ENCODE measurements at regions not wholly inside any gene's neighbourhood (a gene's known extent, or its start where the extent isn't known, plus 50 kb on each side); places are given as distances from the start of the nearest gene placed in this dataset.

GRCh38 chr19:30132343-30133075 lies 190.5 kb downstream of the URI1 start:
- peaks cover 0 to 4% (median 0%) of the 10 kb centered on the region in 3 donors for H3K27me3 ChIP-seq (ENCODE audit: control insufficient read depth in 3 of 3, insufficient read depth in 3 of 3, low read length in 2 of 3)
- no peak overlapping the region for H3K4me3 ChIP-seq
- DNase-seq (no peak), ATAC-seq (ENCODE audit: insufficient read depth, low FRiP score) (no peak)
- no peak for TF ChIP-seq CTCF (IDR thresholded peaks at IDR 0.05; ENCODE audit: control extremely low read depth, extremely low read depth)
- no peak overlapping the region for H3K9ac ChIP-seq (ENCODE audit: insufficient read depth in 1 of 2, low read length in 2 of 2)
- no peak overlapping the region for H3K27ac ChIP-seq (ENCODE audit: low read depth in 1 of 2, low read length in 1 of 2)
- H3K36me3 ChIP-seq (ENCODE audit: control insufficient read depth in 4 of 4, insufficient read depth in 4 of 4, low read length in 4 of 4): no peaks in the 10 kb centered on the region
- no peaks in the 10 kb centered on the region for H3K4me1 ChIP-seq (ENCODE audit: control insufficient read depth in 5 of 5, insufficient read depth in 5 of 5, low read length in 5 of 5)
- H3K9me3 ChIP-seq (ENCODE audit: control insufficient read depth in 4 of 4, insufficient read depth in 3 of 4, low read length in 3 of 4): peaks cover 0 to 2% (median 0%) of the 10 kb centered on the region in 4 donors
- 90 to 94% methylated on average over 16 of the region's 16 CpGs for WGBS, 2 donors

GRCh38 chr19:30133803-30134202 lies 191.8 kb downstream of the URI1 start:
- ATAC-seq (ENCODE audit: insufficient read depth, low FRiP score) (no peak), DNase-seq (no peak)
- H3K27me3 ChIP-seq (ENCODE audit: control insufficient read depth in 3 of 3, insufficient read depth in 3 of 3, low read length in 2 of 3): peaks cover 0 to 4% (median 0%) of the 10 kb centered on the region in 3 donors
- H3K36me3 ChIP-seq (ENCODE audit: control insufficient read depth in 4 of 4, insufficient read depth in 4 of 4, low read length in 4 of 4): no peaks in the 10 kb centered on the region
- peaks cover 0 to 2% (median 0%) of the 10 kb centered on the region in 4 donors for H3K9me3 ChIP-seq (ENCODE audit: control insufficient read depth in 4 of 4, insufficient read depth in 3 of 4, low read length in 3 of 4)
- WGBS, 2 donors: 85 to 89% methylated on average over 2 of the region's 2 CpGs
- TF ChIP-seq CTCF (IDR thresholded peaks at IDR 0.05; ENCODE audit: control extremely low read depth, extremely low read depth): no peak
- H3K4me3 ChIP-seq: no peak overlapping the region
- no peaks in the 10 kb centered on the region for H3K4me1 ChIP-seq (ENCODE audit: control insufficient read depth in 5 of 5, insufficient read depth in 5 of 5, low read length in 5 of 5)
- no peak overlapping the region for H3K9ac ChIP-seq (ENCODE audit: insufficient read depth in 1 of 2, low read length in 2 of 2)
- H3K27ac ChIP-seq (ENCODE audit: low read depth in 1 of 2, low read length in 1 of 2): no peak overlapping the region

- Histone ChIP-seq H3K4me1 (ENCODE audit: control insufficient read depth in 5 of 5, insufficient read depth in 5 of 5, low read length in 5 of 5) (no peaks in the 10 kb centered on the region), H3K27me3 (ENCODE audit: control insufficient read depth in 3 of 3, insufficient read depth in 3 of 3, low read length in 2 of 3) (peaks cover 0 to 4% (median 0%) of the 10 kb centered on the region in 3 donors), H3K4me3 (no peak overlapping the region), H3K36me3 (ENCODE audit: control insufficient read depth in 4 of 4, insufficient read depth in 4 of 4, low read length in 4 of 4) (no peaks in the 10 kb centered on the region), H3K27ac (ENCODE audit: low read depth in 1 of 2, low read length in 1 of 2) (no peak overlapping the region), H3K9me3 (ENCODE audit: control insufficient read depth in 4 of 4, insufficient read depth in 3 of 4, low read length in 3 of 4) (peaks cover 0 to under 1% (median 0%) of the 10 kb centered on the region in 4 donors), H3K9ac (ENCODE audit: insufficient read depth in 1 of 2, low read length in 2 of 2) (no peak overlapping the region)
- no peak for ATAC-seq (ENCODE audit: insufficient read depth, low FRiP score)
- TF ChIP-seq CTCF (IDR thresholded peaks at IDR 0.05; ENCODE audit: control extremely low read depth, extremely low read depth): no peak
- 72 to 81% methylated on average over 12 of the region's 12 CpGs for whole genome bisulfite sequencing, 2 donors
- no peak for DNase-seq
These were observed 193.2 kb downstream of the URI1 start for GRCh38 chr19:30135093-30135757.
